ENCODE measurements at regions not wholly inside any gene's neighbourhood (a gene's known extent, or its start where the extent isn't known, plus 50 kb on each side); places are given as distances from the start of the nearest gene placed in this dataset.
"Not testable (repeated sequence)": the region's sequence is repeated elsewhere in the genome, so short reads cannot be mapped to it uniquely, and the experiment has no call there.

DNA sequence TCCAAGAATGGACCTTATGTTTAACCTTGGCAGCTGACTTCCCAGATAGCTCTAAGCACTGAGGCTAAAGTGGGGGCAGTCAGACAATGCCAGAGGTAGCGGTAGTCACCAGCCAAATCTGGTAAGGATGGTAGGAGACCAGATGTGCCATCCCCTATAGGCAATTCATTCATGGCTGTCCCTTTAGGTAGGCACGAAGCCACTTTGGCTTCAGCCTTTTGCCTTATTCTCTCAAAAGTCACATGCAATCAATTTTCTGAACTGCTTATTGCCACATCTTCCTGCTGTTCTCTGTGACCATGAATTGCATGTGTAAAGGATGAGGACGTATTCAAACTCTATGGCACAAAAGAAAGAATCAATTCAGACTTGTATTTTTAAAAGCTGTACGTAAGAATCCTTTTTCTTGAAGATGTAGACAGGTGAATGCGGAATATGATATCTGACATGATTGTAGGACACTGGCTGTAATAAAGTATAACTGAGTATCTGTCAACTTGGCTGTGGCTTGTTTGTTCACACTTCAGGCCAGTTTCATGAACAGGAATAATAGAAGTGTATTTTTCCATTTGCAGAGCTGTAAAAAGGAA lies 611.7 kb downstream of the NR2F1-AS1 start:
- Mint-ChIP-seq H3K4me1 (no peaks in the 10 kb centered on the region), H3K27ac (no peak overlapping the region), H3K27me3 (no peaks in the 10 kb centered on the region), H3K9me3 (no peaks in the 10 kb centered on the region), H3K4me3 (no peak overlapping the region), H3K36me3 (ENCODE audit: low read depth) (no peaks in the 10 kb centered on the region)
- no peak for DNase-seq
- POLR2A ChIA-PET, result no interaction called here
- CTCF ChIA-PET, result no interaction called here

GRCh38 chr5:92963800-92964199 lies 617.2 kb downstream of the NR2F1-AS1 start:
- Mint-ChIP-seq H3K27ac (no peak overlapping the region), H3K36me3 (ENCODE audit: low read depth) (no peaks in the 10 kb centered on the region), H3K4me1 (no peaks in the 10 kb centered on the region), H3K4me3 (no peak overlapping the region), H3K27me3 (no peaks in the 10 kb centered on the region), H3K9me3 (no peaks in the 10 kb centered on the region)
- ChIA-PET CTCF (no interaction called here), POLR2A (no interaction called here)
- no peak for DNase-seq

- ChIA-PET CTCF (no interaction called here), POLR2A (no interaction called here)
- no peak overlapping the region for H3K4me3 Mint-ChIP-seq
- DNase-seq, result no peak
- H3K27me3 Mint-ChIP-seq, result no peaks in the 10 kb centered on the region
- no peak overlapping the region for H3K27ac Mint-ChIP-seq
- H3K36me3 Mint-ChIP-seq (ENCODE audit: low read depth), result no peaks in the 10 kb centered on the region
- no peaks in the 10 kb centered on the region for H3K9me3 Mint-ChIP-seq
- no peaks in the 10 kb centered on the region for H3K4me1 Mint-ChIP-seq
Observed at GRCh38 chr5:92962752-92963151, 618.3 kb downstream of the NR2F1-AS1 start.

DNA sequence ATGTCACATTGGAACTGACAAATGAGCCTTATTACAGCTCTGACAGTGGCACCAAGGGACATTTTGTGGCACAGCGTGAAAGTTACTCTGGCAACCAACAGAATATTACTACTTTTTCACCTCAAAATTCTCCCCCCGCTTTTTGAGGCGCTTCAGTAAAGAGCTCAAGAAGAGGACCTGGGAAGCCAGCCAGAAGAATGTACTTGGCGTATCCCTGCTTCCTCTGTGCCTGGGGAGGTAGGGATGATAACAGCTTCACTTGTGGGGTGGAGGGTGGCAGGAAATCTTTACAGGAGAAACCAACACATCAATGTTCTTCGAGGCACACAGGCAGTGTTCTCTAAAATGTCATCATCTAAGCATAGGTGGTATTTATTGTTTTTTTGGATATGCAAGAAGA lies 624.1 kb downstream of the NR2F1-AS1 start:
- Mint-ChIP-seq H3K4me3 (no peak overlapping the region), H3K27ac (no peak overlapping the region), H3K4me1 (no peaks in the 10 kb centered on the region), H3K27me3 (no peaks in the 10 kb centered on the region), H3K9me3 (peaks cover 7% of the 10 kb centered on the region), H3K36me3 (ENCODE audit: low read depth) (no peaks in the 10 kb centered on the region)
- DNase-seq, result no peak
- ChIA-PET CTCF (no interaction called here), POLR2A (no interaction called here)

GRCh38 chr5:92952243-92952642 lies 628.8 kb downstream of the NR2F1-AS1 start:
- POLR2A ChIA-PET, result no interaction called here
- DNase-seq, result no peak
- Mint-ChIP-seq H3K4me1 (no peaks in the 10 kb centered on the region), H3K36me3 (ENCODE audit: low read depth) (no peaks in the 10 kb centered on the region), H3K27me3 (no peaks in the 10 kb centered on the region), H3K4me3 (no peak overlapping the region), H3K27ac (no peak overlapping the region), H3K9me3 (peaks cover 9% of the 10 kb centered on the region)
- CTCF ChIA-PET, result no interaction called here

DNA sequence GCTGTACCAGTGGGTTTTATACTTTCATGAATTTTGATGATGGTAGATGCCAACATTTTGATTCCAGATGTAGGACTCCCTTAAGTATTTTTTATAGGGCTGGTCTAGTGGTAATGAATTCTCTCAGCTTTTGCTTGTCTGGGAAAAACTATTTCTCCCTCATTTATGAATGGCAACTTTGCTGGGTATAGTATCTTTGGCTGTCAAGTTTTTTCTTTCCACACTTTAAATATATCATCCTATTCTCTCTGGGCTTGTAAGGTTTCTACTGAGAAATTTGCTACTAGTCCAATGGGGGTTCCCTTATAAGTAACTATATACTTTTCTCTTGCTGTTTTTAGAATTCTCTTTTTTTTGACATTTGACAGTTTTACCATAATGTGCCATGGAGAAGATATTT lies 629.3 kb downstream of the NR2F1-AS1 start:
- ChIA-PET POLR2A (no interaction called here), CTCF (no interaction called here)
- Mint-ChIP-seq H3K4me1 (no peaks in the 10 kb centered on the region), H3K27me3 (no peaks in the 10 kb centered on the region), H3K9me3 (peaks cover 9% of the 10 kb centered on the region), H3K4me3 (no peak overlapping the region), H3K36me3 (ENCODE audit: low read depth) (no peaks in the 10 kb centered on the region), H3K27ac (no peak overlapping the region)
- no peak for DNase-seq

- no peaks in the 10 kb centered on the region for H3K4me1 Mint-ChIP-seq
- no peaks in the 10 kb centered on the region for H3K36me3 Mint-ChIP-seq (ENCODE audit: low read depth)
- POLR2A ChIA-PET, result no interaction called here
- no peaks in the 10 kb centered on the region for H3K9me3 Mint-ChIP-seq
- no peak overlapping the region for H3K4me3 Mint-ChIP-seq
- CTCF ChIA-PET, result no interaction called here
- no peak for DNase-seq
- no peak overlapping the region for H3K27ac Mint-ChIP-seq
- no peaks in the 10 kb centered on the region for H3K27me3 Mint-ChIP-seq
Observed at GRCh38 chr5:92946546-92946945, 634.5 kb downstream of the NR2F1-AS1 start.

DNA sequence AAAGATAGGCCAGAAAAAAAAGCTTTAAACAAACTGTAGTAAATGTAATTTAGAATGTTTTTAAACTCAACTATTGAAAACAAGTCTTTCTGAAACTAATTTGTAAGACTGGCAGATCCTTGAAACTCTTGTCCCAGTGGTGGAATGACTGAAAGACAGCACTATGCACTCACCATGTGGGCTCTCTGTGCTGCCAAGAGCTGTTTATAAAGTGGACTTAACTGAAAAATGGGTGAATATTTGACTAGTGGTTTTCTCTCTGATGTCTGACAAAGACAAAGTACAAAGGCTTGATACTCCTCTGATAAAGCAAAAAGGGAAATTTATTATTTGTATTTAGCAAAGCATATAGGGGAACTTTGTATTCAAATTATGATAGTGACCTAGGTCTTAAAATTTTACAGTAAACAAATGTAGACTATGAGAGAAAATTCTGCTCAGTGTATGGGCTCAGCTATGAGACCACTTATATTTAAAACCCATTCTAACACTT lies 635.4 kb downstream of the NR2F1-AS1 start:
- no peak overlapping the region for H3K27ac Mint-ChIP-seq
- no peaks in the 10 kb centered on the region for H3K36me3 Mint-ChIP-seq (ENCODE audit: low read depth)
- H3K4me3 Mint-ChIP-seq, result no peak overlapping the region
- DNase-seq, result no peak
- ChIA-PET POLR2A (no interaction called here), CTCF (no interaction called here)
- no peaks in the 10 kb centered on the region for H3K27me3 Mint-ChIP-seq
- no peaks in the 10 kb centered on the region for H3K4me1 Mint-ChIP-seq
- H3K9me3 Mint-ChIP-seq, result no peaks in the 10 kb centered on the region

- H3K36me3 Mint-ChIP-seq (ENCODE audit: low read depth), result no peaks in the 10 kb centered on the region
- DNase-seq, result no peak
- ChIA-PET POLR2A (no interaction called here), CTCF (no interaction called here)
- H3K27ac Mint-ChIP-seq, result no peak overlapping the region
- no peaks in the 10 kb centered on the region for H3K9me3 Mint-ChIP-seq
- H3K4me3 Mint-ChIP-seq, result no peak overlapping the region
- H3K27me3 Mint-ChIP-seq, result no peaks in the 10 kb centered on the region
- H3K4me1 Mint-ChIP-seq, result no peaks in the 10 kb centered on the region
Observed at GRCh38 chr5:92944903-92945604, 636.0 kb downstream of the NR2F1-AS1 start.

- H3K27ac Mint-ChIP-seq, result no peak overlapping the region
- H3K9me3 Mint-ChIP-seq, result no peaks in the 10 kb centered on the region
- H3K4me1 Mint-ChIP-seq, result no peaks in the 10 kb centered on the region
- DNase-seq, result no peak
- H3K4me3 Mint-ChIP-seq, result no peak overlapping the region
- ChIA-PET POLR2A (no interaction called here), CTCF (no interaction called here)
- H3K27me3 Mint-ChIP-seq, result no peaks in the 10 kb centered on the region
- H3K36me3 Mint-ChIP-seq (ENCODE audit: low read depth), result no peaks in the 10 kb centered on the region
Observed at GRCh38 chr5:92944337-92944736, 636.7 kb downstream of the NR2F1-AS1 start.

- ChIA-PET POLR2A (no interaction called here), CTCF (no interaction called here)
- H3K4me3 Mint-ChIP-seq, result no peak overlapping the region
- no peaks in the 10 kb centered on the region for H3K36me3 Mint-ChIP-seq (ENCODE audit: low read depth)
- no peaks in the 10 kb centered on the region for H3K27me3 Mint-ChIP-seq
- no peaks in the 10 kb centered on the region for H3K9me3 Mint-ChIP-seq
- no peaks in the 10 kb centered on the region for H3K4me1 Mint-ChIP-seq
- H3K27ac Mint-ChIP-seq, result no peak overlapping the region
- no peak for DNase-seq
Observed at GRCh38 chr5:92942762-92943161, 638.3 kb downstream of the NR2F1-AS1 start.

DNA sequence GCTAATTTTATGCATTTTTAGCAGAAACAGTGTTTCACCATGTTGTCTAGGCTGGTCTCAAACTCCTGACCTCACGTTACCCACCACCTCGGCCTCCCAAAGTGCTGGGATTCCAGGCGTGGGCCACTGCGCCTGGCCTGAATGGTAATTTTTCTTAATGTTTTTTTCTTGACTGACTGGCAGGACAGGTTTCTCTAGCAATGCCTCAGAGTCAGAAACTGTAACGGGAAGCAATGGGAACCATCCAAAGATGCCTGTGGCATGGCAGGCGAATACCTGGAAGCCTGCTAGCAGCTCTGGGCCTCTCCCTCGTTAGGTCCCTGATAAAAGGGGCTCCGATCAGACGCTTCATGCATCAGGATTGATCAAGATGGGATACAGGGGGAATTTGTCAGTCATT lies 639.2 kb downstream of the NR2F1-AS1 start:
- no peak overlapping the region for H3K27ac Mint-ChIP-seq
- ChIA-PET CTCF (no interaction called here), POLR2A (no interaction called here)
- no peaks in the 10 kb centered on the region for H3K27me3 Mint-ChIP-seq
- H3K36me3 Mint-ChIP-seq (ENCODE audit: low read depth), result no peaks in the 10 kb centered on the region
- H3K4me1 Mint-ChIP-seq, result no peaks in the 10 kb centered on the region
- H3K4me3 Mint-ChIP-seq, result no peak overlapping the region
- H3K9me3 Mint-ChIP-seq, result no peaks in the 10 kb centered on the region
- DNase-seq, result no peak

DNA sequence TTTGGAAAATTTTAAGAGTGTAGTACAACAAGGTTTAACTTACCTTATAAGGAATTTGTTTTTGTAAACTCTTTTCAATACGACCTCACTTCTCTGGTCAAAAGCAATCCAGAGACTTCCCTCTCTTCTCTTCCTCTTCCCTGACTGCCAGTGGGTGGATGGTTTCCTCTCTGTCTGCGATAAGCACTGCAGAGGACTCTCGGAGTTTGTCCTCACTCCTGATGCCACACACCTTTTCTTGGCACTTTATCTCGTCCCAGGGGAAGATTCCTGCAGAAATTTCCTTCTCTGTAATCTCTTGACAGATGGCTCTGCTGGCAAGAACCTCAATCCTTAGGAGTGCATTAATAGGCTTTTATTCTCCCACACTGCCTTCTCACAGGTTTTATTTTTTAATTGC lies 641.6 kb downstream of the NR2F1-AS1 start:
- H3K9me3 Mint-ChIP-seq, result no peaks in the 10 kb centered on the region
- no peak for DNase-seq
- CTCF ChIA-PET, result no interaction called here
- POLR2A ChIA-PET, result no interaction called here
- H3K36me3 Mint-ChIP-seq (ENCODE audit: low read depth), result no peaks in the 10 kb centered on the region
- no peaks in the 10 kb centered on the region for H3K27me3 Mint-ChIP-seq
- no peaks in the 10 kb centered on the region for H3K4me1 Mint-ChIP-seq
- H3K4me3 Mint-ChIP-seq, result no peak overlapping the region
- H3K27ac Mint-ChIP-seq, result no peak overlapping the region

DNA sequence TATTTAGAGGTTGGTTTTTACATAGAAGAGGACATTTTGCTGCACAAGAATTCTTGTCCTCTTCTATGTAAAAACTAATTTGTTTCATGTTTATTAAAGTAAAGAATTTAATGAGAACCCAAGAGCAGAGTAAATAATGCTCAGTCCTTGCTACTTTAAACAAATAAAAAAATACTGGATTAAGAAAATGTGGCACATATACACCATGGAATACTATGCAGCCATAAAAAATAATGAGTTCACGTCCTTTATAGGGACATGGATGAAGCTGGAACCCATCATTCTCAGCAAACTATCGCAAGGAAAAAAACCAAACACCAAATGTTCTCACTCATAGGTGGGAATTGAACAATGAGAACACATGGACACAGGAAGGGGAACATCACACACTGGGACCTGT lies 643.6 kb downstream of the NR2F1-AS1 start:
- H3K27me3 Mint-ChIP-seq; H3K4me1 Mint-ChIP-seq; CTCF ChIA-PET; DNase-seq; H3K4me3 Mint-ChIP-seq; H3K9me3 Mint-ChIP-seq; H3K27ac Mint-ChIP-seq; H3K36me3 Mint-ChIP-seq (ENCODE audit: low read depth); POLR2A ChIA-PET: not testable (repeated sequence)

Data from activated CD4-positive, alpha-beta T cell treated with anti-CD3 and anti-CD28 coated beads, Interleukin-2, amount 10 ng/mL, durations not matched to agents 7 days and 5 days (primary cell).